ENCODE measurements at regions not wholly inside any gene's neighbourhood (a gene's known extent, or its start where the extent isn't known, plus 50 kb on each side); places are given as distances from the start of the nearest gene placed in this dataset.

DNA sequence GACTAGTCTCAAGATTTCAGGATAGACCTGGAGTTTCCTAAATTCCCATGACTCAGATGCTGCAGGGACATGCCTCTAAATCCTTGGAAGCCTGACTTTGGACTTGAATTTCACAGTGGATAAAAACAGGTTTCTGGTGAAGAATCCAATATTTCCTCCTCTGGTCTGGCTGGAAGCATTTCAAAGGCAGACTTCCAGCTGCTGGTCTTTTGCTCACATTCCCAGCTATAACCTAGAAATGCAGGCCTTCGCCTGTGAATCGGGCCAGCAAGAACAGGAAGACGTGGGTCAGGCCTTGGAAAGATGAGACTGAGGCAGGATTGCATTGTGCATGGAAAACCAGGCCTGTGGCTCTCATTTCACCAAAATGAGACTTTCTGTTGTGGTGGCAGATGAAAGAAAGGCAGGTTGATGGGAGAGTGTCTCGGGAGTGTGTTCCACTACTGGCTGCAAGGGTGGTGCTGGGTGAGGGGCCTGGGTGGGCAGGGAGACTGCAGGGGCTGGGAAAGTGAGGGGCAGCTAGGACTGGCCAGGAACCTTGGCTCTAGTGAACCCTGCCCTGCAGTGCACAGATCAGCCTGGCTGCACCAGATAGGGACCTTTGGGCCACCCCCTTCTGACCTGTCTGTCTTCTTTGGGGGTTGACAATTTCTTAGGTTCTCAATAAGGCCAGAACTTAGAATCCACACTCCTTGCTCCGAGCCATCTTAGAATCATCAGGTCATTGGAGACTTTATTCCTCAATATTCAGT, 488.8 kb upstream of the MKI67 start:
- TF ChIP-seq, protein P1, sequence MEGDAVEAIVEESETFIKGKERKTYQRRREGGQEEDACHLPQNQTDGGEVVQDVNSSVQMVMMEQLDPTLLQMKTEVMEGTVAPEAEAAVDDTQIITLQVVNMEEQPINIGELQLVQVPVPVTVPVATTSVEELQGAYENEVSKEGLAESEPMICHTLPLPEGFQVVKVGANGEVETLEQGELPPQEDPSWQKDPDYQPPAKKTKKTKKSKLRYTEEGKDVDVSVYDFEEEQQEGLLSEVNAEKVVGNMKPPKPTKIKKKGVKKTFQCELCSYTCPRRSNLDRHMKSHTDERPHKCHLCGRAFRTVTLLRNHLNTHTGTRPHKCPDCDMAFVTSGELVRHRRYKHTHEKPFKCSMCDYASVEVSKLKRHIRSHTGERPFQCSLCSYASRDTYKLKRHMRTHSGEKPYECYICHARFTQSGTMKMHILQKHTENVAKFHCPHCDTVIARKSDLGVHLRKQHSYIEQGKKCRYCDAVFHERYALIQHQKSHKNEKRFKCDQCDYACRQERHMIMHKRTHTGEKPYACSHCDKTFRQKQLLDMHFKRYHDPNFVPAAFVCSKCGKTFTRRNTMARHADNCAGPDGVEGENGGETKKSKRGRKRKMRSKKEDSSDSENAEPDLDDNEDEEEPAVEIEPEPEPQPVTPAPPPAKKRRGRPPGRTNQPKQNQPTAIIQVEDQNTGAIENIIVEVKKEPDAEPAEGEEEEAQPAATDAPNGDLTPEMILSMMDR (IDR thresholded peaks at IDR 0.05) = no peak
- no peak for TF ChIP-seq POLR2A (IDR thresholded peaks at IDR 0.05)
